ENCODE measurements at regions not wholly inside any gene's neighbourhood (a gene's known extent, or its start where the extent isn't known, plus 50 kb on each side); places are given as distances from the start of the nearest gene placed in this dataset.
A peak's percentile ranks its signal among the peaks of the same experiment; 100 is the strongest.

DNA sequence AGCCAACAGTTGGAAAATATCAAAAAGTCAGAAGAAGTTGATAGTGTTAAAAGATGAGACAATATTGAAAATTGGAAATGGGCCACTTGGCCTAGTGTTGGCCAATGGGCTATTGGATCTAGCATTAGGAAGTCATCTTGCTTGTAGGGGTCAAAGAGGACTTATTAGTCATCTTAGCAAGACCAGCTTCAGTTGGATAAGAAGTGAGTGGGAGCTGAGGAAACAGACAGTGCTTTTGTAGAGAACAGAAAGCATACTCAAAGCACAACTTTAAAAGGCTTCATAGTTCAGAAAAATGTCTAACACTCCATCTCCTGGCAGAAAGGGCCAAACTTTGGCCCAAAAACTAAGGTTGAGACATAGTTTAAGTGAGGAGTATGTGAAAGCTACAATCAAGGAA is 139.9 kb upstream of the PKN2 start:
- no peak overlapping the region for H3K4me3 ChIP-seq (ENCODE audit: low read depth, low read length)
- TF ChIP-seq, protein P1, sequence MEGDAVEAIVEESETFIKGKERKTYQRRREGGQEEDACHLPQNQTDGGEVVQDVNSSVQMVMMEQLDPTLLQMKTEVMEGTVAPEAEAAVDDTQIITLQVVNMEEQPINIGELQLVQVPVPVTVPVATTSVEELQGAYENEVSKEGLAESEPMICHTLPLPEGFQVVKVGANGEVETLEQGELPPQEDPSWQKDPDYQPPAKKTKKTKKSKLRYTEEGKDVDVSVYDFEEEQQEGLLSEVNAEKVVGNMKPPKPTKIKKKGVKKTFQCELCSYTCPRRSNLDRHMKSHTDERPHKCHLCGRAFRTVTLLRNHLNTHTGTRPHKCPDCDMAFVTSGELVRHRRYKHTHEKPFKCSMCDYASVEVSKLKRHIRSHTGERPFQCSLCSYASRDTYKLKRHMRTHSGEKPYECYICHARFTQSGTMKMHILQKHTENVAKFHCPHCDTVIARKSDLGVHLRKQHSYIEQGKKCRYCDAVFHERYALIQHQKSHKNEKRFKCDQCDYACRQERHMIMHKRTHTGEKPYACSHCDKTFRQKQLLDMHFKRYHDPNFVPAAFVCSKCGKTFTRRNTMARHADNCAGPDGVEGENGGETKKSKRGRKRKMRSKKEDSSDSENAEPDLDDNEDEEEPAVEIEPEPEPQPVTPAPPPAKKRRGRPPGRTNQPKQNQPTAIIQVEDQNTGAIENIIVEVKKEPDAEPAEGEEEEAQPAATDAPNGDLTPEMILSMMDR (IDR thresholded peaks at IDR 0.05; ENCODE audit: insufficient read depth, low read depth, low read length), result no peak
- no peak for DNase-seq (ENCODE audit: low read depth)

GRCh38 chr1:88549536-88549935 is 134.5 kb upstream of the PKN2 start:
- peak; percentile 5 for DNase-seq (ENCODE audit: low read depth)
- TF ChIP-seq, protein P1 (IDR thresholded peaks at IDR 0.05; ENCODE audit: insufficient read depth, low read depth, low read length), result peak; percentile 27
- no peak overlapping the region for H3K4me3 ChIP-seq (ENCODE audit: low read depth, low read length)

- DNase-seq (ENCODE audit: low read depth), result no peak
- no peak overlapping the region for H3K4me3 ChIP-seq (ENCODE audit: low read depth, low read length)
- TF ChIP-seq, protein P1 (IDR thresholded peaks at IDR 0.05; ENCODE audit: insufficient read depth, low read depth, low read length), result no peak
Observed at GRCh38 chr1:88552226-88552625, 131.8 kb upstream of the PKN2 start.

GRCh38 chr1:88557014-88557413 is 127.1 kb upstream of the PKN2 start:
- DNase-seq (ENCODE audit: low read depth), result no peak
- H3K4me3 ChIP-seq (ENCODE audit: low read depth, low read length), result no peak overlapping the region
- TF ChIP-seq, protein P1 (IDR thresholded peaks at IDR 0.05; ENCODE audit: insufficient read depth, low read depth, low read length), result no peak

GRCh38 chr1:88560621-88561020 is 123.5 kb upstream of the PKN2 start:
- TF ChIP-seq, protein P1 (IDR thresholded peaks at IDR 0.05; ENCODE audit: insufficient read depth, low read depth, low read length), result no peak
- no peak for DNase-seq (ENCODE audit: low read depth)
- H3K4me3 ChIP-seq (ENCODE audit: low read depth, low read length), result no peak overlapping the region

DNA sequence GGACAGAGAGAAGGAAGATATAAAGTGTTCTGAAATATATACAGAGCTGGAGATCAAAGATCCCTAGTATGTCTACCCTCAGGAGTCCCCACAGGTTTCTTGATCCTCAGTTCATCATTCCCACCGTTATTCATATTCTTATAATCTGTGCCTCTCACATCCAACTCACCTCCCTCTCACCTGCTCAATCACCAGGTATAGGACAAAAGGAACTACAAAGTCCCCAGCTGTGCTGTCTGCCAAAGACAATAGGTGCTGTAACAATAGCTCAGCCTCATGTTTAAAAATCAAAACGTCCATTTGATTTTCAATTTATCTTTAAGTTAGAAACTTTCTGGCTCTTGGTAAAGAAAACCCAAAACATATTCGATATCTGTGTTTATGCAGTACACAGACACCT is 121.1 kb upstream of the PKN2 start:
- H3K4me3 ChIP-seq (ENCODE audit: low read depth, low read length), result no peak overlapping the region
- TF ChIP-seq, protein P1 (IDR thresholded peaks at IDR 0.05; ENCODE audit: insufficient read depth, low read depth, low read length), result no peak
- DNase-seq (ENCODE audit: low read depth), result no peak

- TF ChIP-seq, protein P1 (IDR thresholded peaks at IDR 0.05; ENCODE audit: insufficient read depth, low read depth, low read length), result no peak
- no peak for DNase-seq (ENCODE audit: low read depth)
- no peak overlapping the region for H3K4me3 ChIP-seq (ENCODE audit: low read depth, low read length)
Observed at GRCh38 chr1:88566615-88567387, 117.3 kb upstream of the PKN2 start.
